Adrenal gland (tissue), 5 donors: ENCODE measurements at regions not wholly inside any gene's neighbourhood (a gene's known extent, or its start where the extent isn't known, plus 50 kb on each side); places are given as distances from the start of the nearest gene placed in this dataset.

ENCODE experiments used
- CTCF ChIP-seq, 6 experiments: fragments of 450-650 bp in 4 of 6; fragments of 200-600 bp in 2 of 6; sonication (generic) in 1 of 6; IDR thresholded peaks; 1 replicate in 5 of 6; 2 replicates in 1 of 6; pipeline versions ENCODE4 v1.5.1 to v1.8.0; 2016 to 2021; ENCODE audit warnings: antibody characterized with exemption in 6 of 6, mild to moderate bottlenecking in 2 of 6, moderate library complexity in 1 of 6
- POLR2A ChIP-seq, 2 donors: fragments of 450-650 bp; IDR thresholded peaks; one replicate each; pipeline ENCODE4 v1.6.1; 2017; ENCODE audit warnings: antibody characterized with exemption in 2 of 2, mild to moderate bottlenecking in 2 of 2, moderate library complexity in 1 of 2
- donor health status: DM: no; HTN: no; CAD: no.

- TF ChIP-seq CTCF (IDR thresholded peaks at IDR 0.05), result no peak
- TF ChIP-seq POLR2A (IDR thresholded peaks at IDR 0.05), result no peak
Measured at GRCh38 chr6:113576310-113576709, 280.8 kb upstream of the MARCKS start.
